GM20000 (cell line): ENCODE measurements at regions not wholly inside any gene's neighbourhood (a gene's known extent, or its start where the extent isn't known, plus 50 kb on each side); places are given as distances from the start of the nearest gene placed in this dataset.
"Not testable (repeated sequence)": the region's sequence is repeated elsewhere in the genome, so short reads cannot be mapped to it uniquely, and the experiment has no call there.

Experiments
- DNase-seq: peaks from one replicate; pipeline ENCODE4 v3.0.0; 2012; ENCODE audit warnings: low spot score
- CTCF ChIP-seq: IDR thresholded peaks from 2 replicates; pipeline ENCODE4 v1.5.1; 2012; ENCODE audit warnings: mild to moderate bottlenecking, control low read depth; ENCODE audit errors: extremely low read depth, missing control alignments

GRCh38 chr19:27720155-27720554 lies 1492.8 kb downstream of the UQCRFS1 start:
- no peak for DNase-seq
- TF ChIP-seq CTCF, result no peak

- TF ChIP-seq CTCF, result no peak
- DNase-seq, result no peak
Measured at GRCh38 chr19:27719034-27719433, 1493.9 kb downstream of the UQCRFS1 start.

- DNase-seq, result no peak
- no peak for TF ChIP-seq CTCF
Measured at GRCh38 chr19:27718234-27718633, 1494.7 kb downstream of the UQCRFS1 start.

- TF ChIP-seq CTCF, result no peak
- no peak for DNase-seq
Measured at GRCh38 chr19:27717825-27718224, 1495.1 kb downstream of the UQCRFS1 start.

DNA sequence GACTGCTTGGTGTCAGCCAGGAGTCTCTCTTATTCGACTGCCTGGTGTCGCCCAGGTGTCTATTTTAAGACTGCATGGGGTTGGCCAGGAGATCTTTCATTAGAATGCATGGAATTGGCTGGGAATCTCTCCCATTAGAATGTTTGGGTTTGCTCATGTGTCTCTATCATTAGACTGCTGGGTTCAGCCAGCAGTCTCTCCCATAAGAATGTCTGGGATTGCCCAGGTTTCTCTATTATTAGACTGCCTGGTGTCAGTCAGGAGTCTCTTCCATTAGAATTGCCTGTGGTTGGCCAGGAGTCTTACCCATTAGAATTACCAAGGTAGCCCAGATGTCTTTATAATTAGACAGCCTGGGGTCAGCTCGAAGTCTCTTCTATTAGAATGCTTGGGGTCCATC lies 1496.0 kb downstream of the UQCRFS1 start:
- no peak for DNase-seq
- no peak for TF ChIP-seq CTCF

DNA sequence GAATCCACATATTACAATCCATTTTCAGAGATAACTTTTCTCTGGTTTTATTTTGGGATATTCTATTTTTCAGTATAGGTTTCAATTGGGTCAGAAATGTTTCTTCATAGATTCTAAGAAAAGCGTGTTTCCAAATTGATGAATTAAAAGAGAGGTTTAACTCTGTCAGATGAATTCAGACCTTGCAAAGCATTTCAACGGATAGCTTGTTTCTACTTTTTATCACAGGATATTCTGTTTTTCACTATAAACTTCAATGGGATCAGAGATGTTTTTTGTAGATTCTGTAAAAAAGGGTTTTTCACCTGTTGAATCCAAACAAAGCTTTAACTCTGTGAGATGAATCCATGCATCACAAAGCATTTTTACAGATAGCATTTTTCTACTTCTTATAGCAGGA lies 1498.1 kb downstream of the UQCRFS1 start:
- TF ChIP-seq CTCF, result no peak
- DNase-seq, result no peak

GRCh38 chr19:27709496-27709895 lies 1503.5 kb downstream of the UQCRFS1 start:
- no peak for DNase-seq
- TF ChIP-seq CTCF, result no peak

- not testable (repeated sequence) for DNase-seq
Measured at GRCh38 chr19:27708986-27709385, 1504.0 kb downstream of the UQCRFS1 start.

- not testable (repeated sequence) for DNase-seq
Measured at GRCh38 chr19:27707026-27707425, 1505.9 kb downstream of the UQCRFS1 start.
